Body of pancreas (tissue), 4 donors: ENCODE measurements at regions not wholly inside any gene's neighbourhood (a gene's known extent, or its start where the extent isn't known, plus 50 kb on each side); places are given as distances from the start of the nearest gene placed in this dataset.

Source experiments
- ATAC-seq: fragments of 150-250 bp; one replicate; pipeline ENCODE4 v1.9.1; 2016
- DNase-seq, 4 donors: peaks; one replicate each; pipeline ENCODE4 v3.0.0-alpha.2; 2019
- H3K27ac ChIP-seq, 4 donors: fragments of 200-600 bp; sonication (generic); 1 replicate in 3 of 4; 2 replicates in 1 of 4; pipeline versions ENCODE4 v1.5.1 to v1.6.1; 2016 to 2019; ENCODE audit warnings: mild to moderate bottlenecking in 1 of 4, mixed read lengths in 1 of 4, moderate library complexity in 1 of 4
- H3K27me3 ChIP-seq, 2 donors: fragments of 200-600 bp; sonication (generic); one replicate each; pipeline ENCODE4 v1.6.0; 2016; ENCODE audit warnings: mild to moderate bottlenecking in 1 of 2
- H3K36me3 ChIP-seq, 2 donors: fragments of 200-600 bp; sonication (generic); replicated peaks in 1 of 2; 2 replicates each; pipeline ENCODE4 v1.5.1; 2016; ENCODE audit warnings: low read depth in 2 of 2; ENCODE audit not compliant: insufficient read depth in 1 of 2
- H3K4me1 ChIP-seq: fragments of 200-600 bp; sonication (generic); one replicate; pipeline ENCODE4 v1.6.0; 2016
- H3K4me3 ChIP-seq, 2 donors: fragments of 200-600 bp; sonication (generic); 1 replicate in 1 of 2; 2 replicates in 1 of 2; pipeline ENCODE4 v1.5.1; 2016 to 2019
- H3K9me3 ChIP-seq, 3 donors: fragments of 200-600 bp; sonication (generic); 1 replicate in 2 of 3; 2 replicates in 1 of 3; pipeline ENCODE4 v1.5.1; 2016
- POLR2A ChIP-seq, 3 donors: fragments of 450-650 bp; IDR thresholded peaks; one replicate each; pipeline ENCODE4 v1.6.1; 2016; ENCODE audit warnings: antibody characterized with exemption in 3 of 3, mild to moderate bottlenecking in 2 of 3
- WGBS, 2 donors: methylation state at CpG; one replicate each; pipeline ENCODE4 v1.1.5; 2017; 5-methylcytosine and 5-hydroxymethylcytosine counted together
- intact Hi-C: fragments of 100-400 bp; cut with DNase I; formaldehyde crosslinking; loops from one replicate; pipeline ENCODE4 v1.15.1; 2023
- TF ChIP-seq, protein P1 (sequence below), 7 experiments: fragments of 450-650 bp in 4 of 7; fragments of 200-600 bp in 3 of 7; sonication (generic) in 3 of 7; IDR thresholded peaks; one replicate each; pipeline ENCODE4 v1.5.1; 2016 to 2019; ENCODE audit warnings: antibody characterized with exemption in 7 of 7

- TF ChIP-seq POLR2A (IDR thresholded peaks at IDR 0.05): no peak
- TF ChIP-seq, protein P1, sequence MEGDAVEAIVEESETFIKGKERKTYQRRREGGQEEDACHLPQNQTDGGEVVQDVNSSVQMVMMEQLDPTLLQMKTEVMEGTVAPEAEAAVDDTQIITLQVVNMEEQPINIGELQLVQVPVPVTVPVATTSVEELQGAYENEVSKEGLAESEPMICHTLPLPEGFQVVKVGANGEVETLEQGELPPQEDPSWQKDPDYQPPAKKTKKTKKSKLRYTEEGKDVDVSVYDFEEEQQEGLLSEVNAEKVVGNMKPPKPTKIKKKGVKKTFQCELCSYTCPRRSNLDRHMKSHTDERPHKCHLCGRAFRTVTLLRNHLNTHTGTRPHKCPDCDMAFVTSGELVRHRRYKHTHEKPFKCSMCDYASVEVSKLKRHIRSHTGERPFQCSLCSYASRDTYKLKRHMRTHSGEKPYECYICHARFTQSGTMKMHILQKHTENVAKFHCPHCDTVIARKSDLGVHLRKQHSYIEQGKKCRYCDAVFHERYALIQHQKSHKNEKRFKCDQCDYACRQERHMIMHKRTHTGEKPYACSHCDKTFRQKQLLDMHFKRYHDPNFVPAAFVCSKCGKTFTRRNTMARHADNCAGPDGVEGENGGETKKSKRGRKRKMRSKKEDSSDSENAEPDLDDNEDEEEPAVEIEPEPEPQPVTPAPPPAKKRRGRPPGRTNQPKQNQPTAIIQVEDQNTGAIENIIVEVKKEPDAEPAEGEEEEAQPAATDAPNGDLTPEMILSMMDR (IDR thresholded peaks at IDR 0.05): no peak
- 62 to 78% methylated on average over 6 of the region's 6 CpGs for WGBS, 2 donors
These were observed 98.6 kb downstream of the BCL2L11 start for GRCh38 chr2:111219285-111219684.

GRCh38 chr2:111219734-111220505 lies 99.2 kb downstream of the BCL2L11 start:
- ATAC-seq: no peak
- no peak for TF ChIP-seq POLR2A (IDR thresholded peaks at IDR 0.05)
- TF ChIP-seq, protein P1 (IDR thresholded peaks at IDR 0.05): no peak
- WGBS, 2 donors: 77 to 81% methylated on average over 5 of the region's 5 CpGs
- Histone ChIP-seq H3K27me3 (no peaks in the 10 kb centered on the region), H3K9me3 (no peaks in the 10 kb centered on the region), H3K27ac (no peak overlapping the region), H3K4me1 (peaks cover 7% of the 10 kb centered on the region), H3K36me3 (no peaks in the 10 kb centered on the region), H3K4me3 (no peak overlapping the region)
- intact Hi-C loops: no loop called here
- DNase-seq: no peak

More at GRCh38 chr2:111219285-111219684, 98.6 kb downstream of the BCL2L11 start:
- no peaks in the 10 kb centered on the region for H3K9me3 ChIP-seq
- ATAC-seq (no peak), DNase-seq (no peak)
- intact Hi-C loops: no loop called here
- peaks cover 7% of the 10 kb centered on the region for H3K4me1 ChIP-seq
- no peaks in the 10 kb centered on the region for H3K36me3 ChIP-seq
- H3K27ac ChIP-seq: no peak overlapping the region
- H3K27me3 ChIP-seq: no peaks in the 10 kb centered on the region
- H3K4me3 ChIP-seq: no peak overlapping the region

DNA sequence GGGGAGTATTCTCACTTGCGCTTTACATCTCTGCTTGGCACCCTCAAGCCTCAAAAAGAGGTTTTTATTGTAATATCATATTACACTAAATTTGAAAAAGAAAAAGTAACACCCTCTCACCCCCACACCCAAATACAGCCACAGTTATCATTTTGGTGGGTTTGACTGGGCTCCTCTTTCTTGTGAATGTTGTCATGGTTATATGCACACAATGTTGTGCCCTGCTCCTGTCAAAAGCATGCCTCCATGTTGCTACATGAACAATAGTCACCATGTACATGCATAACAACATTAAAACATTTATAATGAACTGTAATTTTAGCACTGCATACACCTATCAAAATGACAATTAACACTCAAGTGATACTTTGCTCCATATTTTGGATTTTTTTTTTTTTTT lies 100.2 kb downstream of the BCL2L11 start:
- TF ChIP-seq, protein P1 (IDR thresholded peaks at IDR 0.05): no peak
- TF ChIP-seq POLR2A (IDR thresholded peaks at IDR 0.05): no peak
- H3K36me3 ChIP-seq: no peaks in the 10 kb centered on the region
- H3K27ac ChIP-seq: no peak overlapping the region
- H3K9me3 ChIP-seq: no peaks in the 10 kb centered on the region
- ATAC-seq: no peak
- H3K4me3 ChIP-seq: no peak overlapping the region
- intact Hi-C loops: no loop called here
- no peak for DNase-seq
- peaks cover 7% of the 10 kb centered on the region for H3K4me1 ChIP-seq
- no peaks in the 10 kb centered on the region for H3K27me3 ChIP-seq
- 96 to 100% methylated on average over 1 of the region's 1 CpG for WGBS, 2 donors

- peaks cover 7% of the 10 kb centered on the region for H3K4me1 ChIP-seq
- intact Hi-C loops: no loop called here
- H3K36me3 ChIP-seq: no peaks in the 10 kb centered on the region
- TF ChIP-seq POLR2A (IDR thresholded peaks at IDR 0.05): no peak
- TF ChIP-seq, protein P1 (IDR thresholded peaks at IDR 0.05): no peak
- no peak overlapping the region for H3K4me3 ChIP-seq
- no peak for ATAC-seq
- H3K27me3 ChIP-seq: no peaks in the 10 kb centered on the region
- no peaks in the 10 kb centered on the region for H3K9me3 ChIP-seq
- WGBS, 2 donors: 73 to 82% methylated on average over 3 of the region's 3 CpGs
- H3K27ac ChIP-seq: no peak overlapping the region
- no peak for DNase-seq
These were observed 101.0 kb downstream of the BCL2L11 start for GRCh38 chr2:111221701-111222100.
